ENCODE measurements at regions not wholly inside any gene's neighbourhood (a gene's known extent, or its start where the extent isn't known, plus 50 kb on each side); places are given as distances from the start of the nearest gene placed in this dataset.

DNA sequence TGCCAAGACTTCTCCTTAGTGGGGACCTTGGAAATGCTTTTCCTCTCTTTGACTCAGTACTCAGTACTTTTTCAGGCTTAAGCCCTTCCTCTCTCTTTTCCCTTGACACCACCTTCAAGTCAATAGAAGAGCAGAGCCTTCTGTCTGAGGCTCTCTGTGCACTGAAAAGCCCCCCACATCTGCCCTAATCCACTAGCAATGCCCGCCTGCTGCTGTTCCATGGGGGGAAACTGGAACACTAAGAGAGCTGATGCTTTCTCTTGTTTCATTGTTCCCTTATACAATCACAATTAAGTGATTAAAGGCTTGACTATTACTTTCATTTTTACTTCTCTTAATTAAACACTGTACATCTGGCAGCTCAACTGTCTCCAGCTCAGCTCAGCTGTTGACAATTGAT, 254.5 kb downstream of the SLITRK6 start:
- H3K4me2 ChIP-seq (ENCODE audit: extremely low read depth, insufficient read depth, low read length), result no peak overlapping the region
- TF ChIP-seq EZH2 (IDR thresholded peaks at IDR 0.05; ENCODE audit: low read length, missing control alignments), result no peak
- TF ChIP-seq, protein P1, sequence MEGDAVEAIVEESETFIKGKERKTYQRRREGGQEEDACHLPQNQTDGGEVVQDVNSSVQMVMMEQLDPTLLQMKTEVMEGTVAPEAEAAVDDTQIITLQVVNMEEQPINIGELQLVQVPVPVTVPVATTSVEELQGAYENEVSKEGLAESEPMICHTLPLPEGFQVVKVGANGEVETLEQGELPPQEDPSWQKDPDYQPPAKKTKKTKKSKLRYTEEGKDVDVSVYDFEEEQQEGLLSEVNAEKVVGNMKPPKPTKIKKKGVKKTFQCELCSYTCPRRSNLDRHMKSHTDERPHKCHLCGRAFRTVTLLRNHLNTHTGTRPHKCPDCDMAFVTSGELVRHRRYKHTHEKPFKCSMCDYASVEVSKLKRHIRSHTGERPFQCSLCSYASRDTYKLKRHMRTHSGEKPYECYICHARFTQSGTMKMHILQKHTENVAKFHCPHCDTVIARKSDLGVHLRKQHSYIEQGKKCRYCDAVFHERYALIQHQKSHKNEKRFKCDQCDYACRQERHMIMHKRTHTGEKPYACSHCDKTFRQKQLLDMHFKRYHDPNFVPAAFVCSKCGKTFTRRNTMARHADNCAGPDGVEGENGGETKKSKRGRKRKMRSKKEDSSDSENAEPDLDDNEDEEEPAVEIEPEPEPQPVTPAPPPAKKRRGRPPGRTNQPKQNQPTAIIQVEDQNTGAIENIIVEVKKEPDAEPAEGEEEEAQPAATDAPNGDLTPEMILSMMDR (conservative IDR thresholded peaks at IDR 0.05 in 1 of 2, IDR thresholded peaks at IDR 0.05 in 1 of 2; ENCODE audit: low read depth in 1 of 2, low read length in 2 of 2), result no peak
- H3K4me1 ChIP-seq (ENCODE audit: control insufficient read depth, extremely low read depth, insufficient read depth, low read length), result no peaks in the 10 kb centered on the region
- no peak overlapping the region for H3K4me3 ChIP-seq (replicated peaks in 1 of 4; ENCODE audit: control extremely low read depth in 1 of 4, insufficient read depth in 1 of 4, low read depth in 3 of 4, low read length in 4 of 4)
- no peak overlapping the region for H3K9ac ChIP-seq (ENCODE audit: insufficient read depth, low read length)
- no peaks in the 10 kb centered on the region for H4K20me1 ChIP-seq (ENCODE audit: control insufficient read depth, extremely low read depth, insufficient read depth, low read length)
- no peaks in the 10 kb centered on the region for H3K9me3 ChIP-seq (ENCODE audit: control insufficient read depth, insufficient read depth, low read depth, low read length)
- H3K79me2 ChIP-seq (ENCODE audit: control insufficient read depth, insufficient read depth, low read length), result no peaks in the 10 kb centered on the region
- no peak overlapping the region for H2AFZ ChIP-seq (ENCODE audit: low read length)
- no peaks in the 10 kb centered on the region for H3K36me3 ChIP-seq (ENCODE audit: control insufficient read depth, insufficient read depth, low read length)
- no peaks in the 10 kb centered on the region for H3K27me3 ChIP-seq (ENCODE audit: control insufficient read depth, insufficient read depth, low read length)
- DNase-seq (ENCODE audit: low read depth in 2 of 2), result no peak
- no peak overlapping the region for H3K27ac ChIP-seq (ENCODE audit: insufficient read depth, low read length)

DNA sequence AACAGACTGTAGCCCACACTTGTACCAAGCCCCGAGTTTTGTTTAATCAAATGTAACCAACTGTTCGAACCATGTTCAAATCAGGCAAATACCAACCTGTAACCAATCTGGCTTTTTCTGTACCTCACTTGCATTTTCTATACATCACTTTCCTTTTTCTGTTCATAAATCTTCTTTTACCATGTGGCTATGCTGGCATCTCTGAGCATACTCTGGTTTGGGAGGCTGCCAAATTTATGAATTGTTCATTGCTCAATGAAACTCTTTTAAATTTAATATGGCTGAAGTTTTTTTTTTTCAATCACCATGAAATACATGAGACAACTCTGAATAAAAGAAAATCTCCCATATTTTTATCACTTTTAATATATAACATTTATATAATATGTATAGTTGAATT, 256.1 kb downstream of the SLITRK6 start:
- no peaks in the 10 kb centered on the region for H3K27me3 ChIP-seq (ENCODE audit: control insufficient read depth, insufficient read depth, low read length)
- no peak overlapping the region for H2AFZ ChIP-seq (ENCODE audit: low read length)
- H3K27ac ChIP-seq (ENCODE audit: insufficient read depth, low read length), result no peak overlapping the region
- DNase-seq (ENCODE audit: low read depth in 2 of 2), result peak; percentile 11 to 79
- no peaks in the 10 kb centered on the region for H3K4me1 ChIP-seq (ENCODE audit: control insufficient read depth, extremely low read depth, insufficient read depth, low read length)
- no peaks in the 10 kb centered on the region for H3K79me2 ChIP-seq (ENCODE audit: control insufficient read depth, insufficient read depth, low read length)
- H4K20me1 ChIP-seq (ENCODE audit: control insufficient read depth, extremely low read depth, insufficient read depth, low read length), result no peaks in the 10 kb centered on the region
- no peak for TF ChIP-seq EZH2 (IDR thresholded peaks at IDR 0.05; ENCODE audit: low read length, missing control alignments)
- TF ChIP-seq, protein P1 (conservative IDR thresholded peaks at IDR 0.05 in 1 of 2, IDR thresholded peaks at IDR 0.05 in 1 of 2; ENCODE audit: low read depth in 1 of 2, low read length in 2 of 2), result no peak
- H3K4me2 ChIP-seq (ENCODE audit: extremely low read depth, insufficient read depth, low read length), result no peak overlapping the region
- no peak overlapping the region for H3K4me3 ChIP-seq (replicated peaks in 1 of 4; ENCODE audit: control extremely low read depth in 1 of 4, insufficient read depth in 1 of 4, low read depth in 3 of 4, low read length in 4 of 4)
- H3K36me3 ChIP-seq (ENCODE audit: control insufficient read depth, insufficient read depth, low read length), result no peaks in the 10 kb centered on the region
- H3K9me3 ChIP-seq (ENCODE audit: control insufficient read depth, insufficient read depth, low read depth, low read length), result no peaks in the 10 kb centered on the region
- H3K9ac ChIP-seq (ENCODE audit: insufficient read depth, low read length), result no peak overlapping the region

DNA sequence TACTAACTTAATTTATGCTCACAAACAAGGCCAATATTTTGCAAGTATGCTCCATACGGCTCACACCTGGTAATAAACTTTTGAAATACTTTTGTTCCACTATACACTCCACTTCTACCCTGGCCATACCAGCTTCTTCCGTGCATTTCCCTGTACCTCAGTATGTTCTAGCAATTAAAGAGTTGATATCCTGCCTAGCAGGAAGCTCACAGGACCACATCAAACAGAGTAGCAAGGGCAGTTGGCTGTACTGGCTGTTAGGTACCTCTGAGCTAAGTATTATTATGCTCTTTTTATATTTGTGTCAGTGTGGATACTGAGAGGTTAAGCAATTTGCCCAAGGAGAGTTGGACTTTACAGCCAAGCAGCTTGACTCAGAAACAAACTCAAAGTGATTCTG, 257.7 kb downstream of the SLITRK6 start:
- no peaks in the 10 kb centered on the region for H3K79me2 ChIP-seq (ENCODE audit: control insufficient read depth, insufficient read depth, low read length)

More for the DNA sequence above, 257.7 kb downstream of the SLITRK6 start:
- Histone ChIP-seq H3K9ac (ENCODE audit: insufficient read depth, low read length) (no peak overlapping the region), H3K27ac (ENCODE audit: insufficient read depth, low read length) (no peak overlapping the region), H3K4me2 (ENCODE audit: extremely low read depth, insufficient read depth, low read length) (no peak overlapping the region), H4K20me1 (ENCODE audit: control insufficient read depth, extremely low read depth, insufficient read depth, low read length) (no peaks in the 10 kb centered on the region), H3K27me3 (ENCODE audit: control insufficient read depth, insufficient read depth, low read length) (no peaks in the 10 kb centered on the region), H3K4me1 (ENCODE audit: control insufficient read depth, extremely low read depth, insufficient read depth, low read length) (no peaks in the 10 kb centered on the region), H2AFZ (ENCODE audit: low read length) (no peak overlapping the region), H3K9me3 (ENCODE audit: control insufficient read depth, insufficient read depth, low read depth, low read length) (no peaks in the 10 kb centered on the region), H3K36me3 (ENCODE audit: control insufficient read depth, insufficient read depth, low read length) (no peaks in the 10 kb centered on the region), H3K4me3 (replicated peaks in 1 of 4; ENCODE audit: control extremely low read depth in 1 of 4, insufficient read depth in 1 of 4, low read depth in 3 of 4, low read length in 4 of 4) (no peak overlapping the region)
- DNase-seq (ENCODE audit: low read depth in 2 of 2), result no peak
- TF ChIP-seq, protein P1 (conservative IDR thresholded peaks at IDR 0.05 in 1 of 2, IDR thresholded peaks at IDR 0.05 in 1 of 2; ENCODE audit: low read depth in 1 of 2, low read length in 2 of 2), result no peak
- TF ChIP-seq EZH2 (IDR thresholded peaks at IDR 0.05; ENCODE audit: low read length, missing control alignments), result no peak
